NT2/D1 (cell line): ENCODE measurements at regions not wholly inside any gene's neighbourhood (a gene's known extent, or its start where the extent isn't known, plus 50 kb on each side); places are given as distances from the start of the nearest gene placed in this dataset.

Experiments used
- DNase-seq: peaks from one replicate; pipeline ENCODE4 v3.0.0-alpha.2; 2011; ENCODE audit warnings: low read depth, low spot score
- H3K27me3 ChIP-seq: 2 replicates; pipeline ENCODE4 v1.6.0; 2011; ENCODE audit warnings: mild to moderate bottlenecking; ENCODE audit not compliant: insufficient read length, insufficient read depth
- H3K36me3 ChIP-seq: 2 replicates; pipeline ENCODE4 v1.6.1; 2011; ENCODE audit warnings: mild to moderate bottlenecking, low read length, mixed read lengths; ENCODE audit not compliant: insufficient read depth, insufficient read length
- H3K4me1 ChIP-seq: 2 replicates; pipeline ENCODE4 v1.5.1; 2011; ENCODE audit not compliant: insufficient read depth, insufficient read length
- H3K4me3 ChIP-seq: 2 replicates; pipeline ENCODE4 v1.5.1; 2011; ENCODE audit warnings: low read depth; ENCODE audit not compliant: insufficient read length
- H3K9ac ChIP-seq: 2 replicates; pipeline ENCODE4 v1.6.0; 2011; ENCODE audit warnings: low read depth; ENCODE audit not compliant: insufficient read length
- H3K9me3 ChIP-seq: 2 replicates; pipeline ENCODE4 v1.5.1; 2011; ENCODE audit warnings: mild to moderate bottlenecking, low read length; ENCODE audit not compliant: insufficient read depth
- SUZ12 ChIP-seq: IDR thresholded peaks from 2 replicates; pipeline ENCODE4 v1.6.1; 2011; ENCODE audit not compliant: insufficient read length, insufficient read depth; ENCODE audit errors: extremely low read depth
- YY1 ChIP-seq: IDR thresholded peaks from 2 replicates; pipeline ENCODE4 v1.6.1; 2011; ENCODE audit not compliant: insufficient read length, insufficient read depth
- ZNF274 ChIP-seq: IDR thresholded peaks from 2 replicates; pipeline ENCODE4 v1.6.1; 2011; ENCODE audit warnings: mild to moderate bottlenecking, low read depth, low read length

DNA sequence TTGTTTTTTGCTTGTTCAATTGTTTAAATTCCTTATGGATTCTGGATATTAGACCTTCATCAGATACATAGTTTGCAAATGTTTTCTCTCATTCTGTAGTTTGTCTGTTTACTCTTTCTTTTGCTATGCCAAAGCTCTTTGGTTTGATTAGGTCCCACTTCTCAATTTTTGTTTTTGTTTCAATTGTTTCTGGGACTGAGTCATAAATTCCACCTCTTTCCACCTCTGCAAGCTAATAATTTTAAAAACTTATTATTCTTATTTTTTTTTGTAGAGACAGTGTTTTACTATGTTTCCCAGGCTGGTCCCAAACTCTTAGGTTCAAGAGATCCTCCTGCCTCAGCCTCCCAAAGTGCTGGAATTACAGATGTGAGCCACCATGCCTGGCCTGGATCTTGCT is 226.8 kb upstream of the GPRIN3 start:
- H3K27me3 ChIP-seq: no peaks in the 10 kb centered on the region
- no peaks in the 10 kb centered on the region for H3K36me3 ChIP-seq
- DNase-seq: no peak
- no peak overlapping the region for H3K9ac ChIP-seq
- TF ChIP-seq YY1 (no peak), ZNF274 (no peak)
- no peaks in the 10 kb centered on the region for H3K9me3 ChIP-seq
- no peak overlapping the region for H3K4me3 ChIP-seq
- no peaks in the 10 kb centered on the region for H3K4me1 ChIP-seq

GRCh38 chr4:89531932-89532640 is 224.5 kb upstream of the GPRIN3 start:
- no peak overlapping the region for H3K9ac ChIP-seq
- TF ChIP-seq ZNF274: no peak
- TF ChIP-seq SUZ12: no peak
- no peak for TF ChIP-seq YY1
- H3K27me3 ChIP-seq: no peaks in the 10 kb centered on the region
- H3K4me3 ChIP-seq: no peak overlapping the region
- no peaks in the 10 kb centered on the region for H3K9me3 ChIP-seq
- DNase-seq: no peak
- H3K36me3 ChIP-seq: no peaks in the 10 kb centered on the region
- no peaks in the 10 kb centered on the region for H3K4me1 ChIP-seq

DNA sequence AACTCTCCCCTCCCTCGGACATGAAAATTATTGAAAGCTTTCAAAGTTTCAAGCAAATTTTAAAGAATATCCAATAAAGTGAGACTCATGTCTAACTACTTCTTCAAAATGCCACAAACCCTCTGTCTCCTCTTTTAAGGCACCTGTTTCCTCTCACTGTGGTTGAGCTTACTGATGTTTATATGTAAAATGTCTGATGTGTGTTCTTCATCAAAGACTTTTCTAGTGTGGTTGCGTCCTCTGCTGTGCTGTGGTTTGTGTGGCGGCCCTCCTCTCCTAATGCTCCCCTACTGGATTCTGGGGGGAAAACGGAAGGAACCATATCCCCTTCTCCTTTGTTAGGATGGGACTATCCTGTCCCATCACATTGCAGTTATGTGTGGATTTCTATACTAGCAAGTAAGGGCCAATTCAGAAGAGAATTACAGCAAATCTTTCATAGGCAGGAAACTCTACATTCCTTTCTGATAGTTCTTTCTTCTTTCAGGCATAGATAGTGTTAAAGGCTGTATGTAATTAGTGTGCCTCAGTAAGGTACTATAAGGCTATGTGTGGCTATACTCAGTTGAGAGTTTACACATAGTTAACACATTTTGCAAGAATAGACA is 221.0 kb upstream of the GPRIN3 start:
- H3K36me3 ChIP-seq: no peaks in the 10 kb centered on the region
- no peaks in the 10 kb centered on the region for H3K9me3 ChIP-seq
- no peaks in the 10 kb centered on the region for H3K4me1 ChIP-seq
- no peaks in the 10 kb centered on the region for H3K27me3 ChIP-seq
- H3K4me3 ChIP-seq: no peak overlapping the region
- DNase-seq: no peak
- H3K9ac ChIP-seq: no peak overlapping the region
- TF ChIP-seq ZNF274 (no peak), YY1 (no peak), SUZ12 (no peak)

DNA sequence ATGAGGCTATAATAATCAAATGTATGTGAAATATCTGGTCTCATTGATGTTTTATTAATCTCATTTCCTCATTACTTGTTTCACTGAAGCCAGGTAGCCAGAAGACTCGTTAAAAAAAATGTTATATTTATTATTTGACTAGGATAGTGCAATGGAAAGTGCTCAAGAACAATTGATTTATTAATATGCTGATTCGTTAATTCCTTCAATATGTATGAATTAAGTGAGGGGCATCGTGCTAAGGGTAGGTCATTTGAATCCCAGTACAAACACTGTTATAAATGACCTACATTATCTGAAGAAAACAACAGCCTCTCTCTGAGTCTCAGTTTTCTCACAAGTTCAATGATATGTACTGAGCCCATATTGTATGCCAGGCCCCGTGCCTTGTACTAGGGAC is 214.2 kb upstream of the GPRIN3 start:
- Histone ChIP-seq H3K4me1 (no peaks in the 10 kb centered on the region), H3K36me3 (no peaks in the 10 kb centered on the region), H3K4me3 (no peak overlapping the region), H3K9ac (no peak overlapping the region), H3K9me3 (no peaks in the 10 kb centered on the region), H3K27me3 (no peaks in the 10 kb centered on the region)
- TF ChIP-seq SUZ12: no peak
- TF ChIP-seq ZNF274: no peak
- TF ChIP-seq YY1: no peak
- no peak for DNase-seq

DNA sequence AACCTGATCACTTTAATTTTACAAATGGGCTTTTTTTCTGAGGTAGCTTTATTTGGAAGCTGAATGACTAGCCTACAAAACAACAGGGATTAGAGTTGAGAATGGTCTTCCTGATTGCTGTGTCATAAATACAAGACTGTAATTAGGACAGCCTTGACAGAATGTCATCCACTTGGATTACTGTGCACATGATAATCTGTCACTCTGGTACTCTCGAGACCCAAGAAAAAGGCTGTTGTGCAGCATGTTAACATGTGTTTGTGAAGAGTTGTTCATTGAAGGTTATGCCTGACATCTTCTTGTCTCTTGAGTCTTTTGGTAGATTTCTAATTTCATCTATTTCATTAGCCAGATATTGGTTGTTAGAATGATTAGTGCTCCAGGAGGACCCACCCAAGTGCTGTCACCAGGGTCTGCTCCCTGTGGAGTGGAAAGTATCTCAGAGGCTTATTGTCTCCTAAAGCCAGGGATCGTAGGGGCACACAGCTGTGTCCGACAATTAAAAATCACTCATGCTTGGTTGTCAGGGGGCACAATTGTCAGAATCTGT is 212.2 kb upstream of the GPRIN3 start:
- Histone ChIP-seq H3K27me3 (no peaks in the 10 kb centered on the region), H3K4me1 (no peaks in the 10 kb centered on the region), H3K4me3 (no peak overlapping the region), H3K9ac (no peak overlapping the region), H3K36me3 (no peaks in the 10 kb centered on the region), H3K9me3 (no peaks in the 10 kb centered on the region)
- DNase-seq: no peak
- TF ChIP-seq SUZ12 (no peak), ZNF274 (no peak), YY1 (no peak)

DNA sequence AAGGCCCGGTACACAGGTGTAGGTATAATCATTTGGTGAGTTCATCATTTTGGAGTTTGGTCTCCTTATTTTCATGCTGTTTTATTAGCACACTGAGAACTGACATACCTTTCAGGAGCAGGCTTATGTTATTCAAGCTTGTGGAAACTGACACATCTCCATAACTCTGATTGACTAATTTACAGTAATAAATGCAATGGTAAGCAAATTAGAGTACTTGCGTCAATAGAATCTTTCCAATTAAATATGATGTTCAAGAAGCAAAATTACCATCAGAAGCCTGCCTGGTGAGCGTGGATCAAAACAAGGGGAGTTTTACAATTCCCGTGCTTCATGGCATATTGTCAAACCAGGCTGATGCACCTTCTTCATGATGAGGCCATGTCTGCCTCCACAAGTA is 210.7 kb upstream of the GPRIN3 start:
- no peak for DNase-seq
- Histone ChIP-seq H3K36me3 (no peaks in the 10 kb centered on the region), H3K4me3 (no peak overlapping the region), H3K9ac (no peak overlapping the region), H3K27me3 (no peaks in the 10 kb centered on the region), H3K9me3 (no peaks in the 10 kb centered on the region), H3K4me1 (no peaks in the 10 kb centered on the region)
- TF ChIP-seq YY1: no peak
- no peak for TF ChIP-seq ZNF274
- no peak for TF ChIP-seq SUZ12

GRCh38 chr4:89514811-89515210 is 207.2 kb upstream of the GPRIN3 start:
- no peak overlapping the region for H3K4me3 ChIP-seq
- H3K4me1 ChIP-seq: no peaks in the 10 kb centered on the region
- no peaks in the 10 kb centered on the region for H3K36me3 ChIP-seq
- TF ChIP-seq YY1: no peak
- TF ChIP-seq SUZ12: no peak
- TF ChIP-seq ZNF274: no peak
- no peak overlapping the region for H3K9ac ChIP-seq
- H3K9me3 ChIP-seq: no peaks in the 10 kb centered on the region
- no peaks in the 10 kb centered on the region for H3K27me3 ChIP-seq
- no peak for DNase-seq
